Middle frontal gyrus (tissue), 1 donor: ENCODE measurements at regions not wholly inside any gene's neighbourhood (a gene's known extent, or its start where the extent isn't known, plus 50 kb on each side); places are given as distances from the start of the nearest gene placed in this dataset.

Experiments
- DNase-seq: peaks from one replicate; pipeline ENCODE4 v3.0.0-alpha.2; 2015; ENCODE audit warnings: low spot score; ENCODE audit errors: extremely low spot score

- no peak for DNase-seq
Measured at GRCh38 chr12:114784526-114784925, 100.6 kb upstream of the TBX3 start.

GRCh38 chr12:114783089-114783618 is 99.2 kb upstream of the TBX3 start:
- DNase-seq = no peak

- DNase-seq = no peak
Measured at GRCh38 chr12:114780746-114781399, 96.9 kb upstream of the TBX3 start.

- DNase-seq = no peak
Measured at GRCh38 chr12:114779647-114780046, 95.7 kb upstream of the TBX3 start.

GRCh38 chr12:114779186-114779585 is 95.2 kb upstream of the TBX3 start:
- DNase-seq = no peak

GRCh38 chr12:114776731-114777442 is 92.9 kb upstream of the TBX3 start:
- DNase-seq = no peak

GRCh38 chr12:114774699-114775098 is 90.7 kb upstream of the TBX3 start:
- DNase-seq = no peak

GRCh38 chr12:114774197-114774596 is 90.2 kb upstream of the TBX3 start:
- no peak for DNase-seq

- DNase-seq = no peak
Measured at GRCh38 chr12:114770323-114770722, 86.3 kb upstream of the TBX3 start.

- DNase-seq = no peak
Measured at GRCh38 chr12:114769634-114770033, 85.7 kb upstream of the TBX3 start.

GRCh38 chr12:114767906-114768722 is 84.1 kb upstream of the TBX3 start:
- DNase-seq = no peak

- DNase-seq = no peak
Measured at GRCh38 chr12:114767084-114767760, 83.2 kb upstream of the TBX3 start.

GRCh38 chr12:114765960-114766691 is 82.2 kb upstream of the TBX3 start:
- no peak for DNase-seq

GRCh38 chr12:114764510-114764909 is 80.5 kb upstream of the TBX3 start:
- no peak for DNase-seq

- no peak for DNase-seq
Measured at GRCh38 chr12:114762490-114763110, 78.6 kb upstream of the TBX3 start.

GRCh38 chr12:114760151-114760877 is 76.3 kb upstream of the TBX3 start:
- no peak for DNase-seq

- DNase-seq = no peak
Measured at GRCh38 chr12:114759635-114760034, 75.7 kb upstream of the TBX3 start.

GRCh38 chr12:114757684-114758325 is 73.8 kb upstream of the TBX3 start:
- DNase-seq = no peak

GRCh38 chr12:114752217-114752616 is 68.2 kb upstream of the TBX3 start:
- DNase-seq = no peak
